CD1c-positive myeloid dendritic cell (primary cell): ENCODE measurements at regions not wholly inside any gene's neighbourhood (a gene's known extent, or its start where the extent isn't known, plus 50 kb on each side); places are given as distances from the start of the nearest gene placed in this dataset.

ENCODE experiments used
- DNase-seq: peaks from one replicate; pipeline ENCODE4 v3.0.0-alpha.2; 2016; ENCODE audit errors: extremely low spot score

DNA sequence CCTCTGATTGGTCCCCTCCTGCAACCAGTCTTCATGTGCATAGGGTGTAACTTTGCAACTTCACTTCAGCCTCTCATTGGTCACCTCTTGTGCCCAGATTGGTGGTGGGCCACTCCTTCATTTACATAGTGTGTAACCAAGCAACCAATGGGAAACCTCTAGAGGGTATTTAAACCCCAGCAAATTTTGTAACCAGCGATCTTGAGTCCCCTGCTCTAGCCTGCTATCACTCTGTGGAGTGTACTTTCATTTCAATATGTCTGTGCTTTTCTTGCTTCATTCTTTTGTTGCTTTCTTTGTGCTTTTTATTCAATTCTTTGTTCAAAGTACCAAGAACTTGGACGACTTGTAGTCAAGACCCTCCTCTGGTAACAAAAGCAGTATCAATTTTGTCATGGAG, 1336.9 kb upstream of the SPRY2 start:
- DNase-seq, result no peak

DNA sequence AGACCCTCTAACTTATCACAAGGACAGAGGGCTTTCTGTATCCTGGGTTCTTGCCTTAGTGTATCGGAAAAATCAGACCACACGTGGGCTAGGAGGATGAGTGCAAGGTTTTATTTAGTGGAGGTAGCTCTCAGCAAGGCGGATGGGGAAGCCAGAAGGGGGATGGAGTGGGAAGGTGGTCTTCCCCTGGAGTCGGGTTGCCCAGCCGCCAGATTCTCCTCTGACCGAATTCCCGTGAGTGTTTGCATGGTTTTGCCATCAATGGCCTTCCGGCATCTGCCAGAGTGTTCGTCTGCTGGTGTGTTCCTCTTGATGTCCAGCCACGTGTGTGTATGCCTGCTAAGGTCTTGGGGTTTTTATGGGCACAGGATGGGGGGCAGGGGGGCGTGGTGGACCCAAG, 1335.1 kb upstream of the SPRY2 start:
- no peak for DNase-seq

DNA sequence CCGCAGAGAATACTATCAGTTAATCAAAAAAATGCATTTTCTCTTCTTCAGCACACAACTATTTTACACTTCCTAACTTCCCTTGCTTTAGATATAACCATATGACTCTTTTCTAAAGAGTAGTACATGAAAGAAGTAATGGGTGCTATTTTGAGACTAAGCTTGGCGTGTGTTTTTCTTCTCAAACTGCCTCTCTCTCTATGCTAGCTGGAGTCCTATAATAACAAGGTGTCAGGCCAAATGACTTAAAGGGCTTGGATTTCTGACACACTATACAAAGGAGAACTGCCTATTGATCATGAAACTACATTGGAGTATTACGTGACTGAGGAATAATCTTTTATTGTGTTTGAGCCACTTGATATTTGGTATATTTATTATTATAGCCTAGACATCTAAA, 1330.1 kb upstream of the SPRY2 start:
- no peak for DNase-seq

DNA sequence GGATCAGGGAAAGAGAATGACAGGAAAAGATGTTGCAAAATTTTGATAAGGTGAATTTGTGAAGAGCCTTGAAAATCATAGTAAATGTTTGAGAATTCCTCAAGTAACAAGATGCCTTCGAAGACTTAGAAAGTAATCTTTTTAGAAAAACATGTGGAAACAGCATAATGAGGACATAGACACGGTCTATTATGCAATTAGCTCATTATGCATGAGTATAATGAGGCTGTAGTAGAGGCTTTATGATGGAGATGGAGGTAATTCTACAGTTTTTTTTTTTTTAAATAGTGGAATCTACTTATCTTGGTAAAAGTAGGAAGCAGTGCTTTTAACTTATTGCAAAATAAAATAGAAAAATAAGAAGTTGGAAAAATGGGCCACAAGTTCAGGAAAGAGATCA, 1329.1 kb upstream of the SPRY2 start:
- DNase-seq, result no peak

DNA sequence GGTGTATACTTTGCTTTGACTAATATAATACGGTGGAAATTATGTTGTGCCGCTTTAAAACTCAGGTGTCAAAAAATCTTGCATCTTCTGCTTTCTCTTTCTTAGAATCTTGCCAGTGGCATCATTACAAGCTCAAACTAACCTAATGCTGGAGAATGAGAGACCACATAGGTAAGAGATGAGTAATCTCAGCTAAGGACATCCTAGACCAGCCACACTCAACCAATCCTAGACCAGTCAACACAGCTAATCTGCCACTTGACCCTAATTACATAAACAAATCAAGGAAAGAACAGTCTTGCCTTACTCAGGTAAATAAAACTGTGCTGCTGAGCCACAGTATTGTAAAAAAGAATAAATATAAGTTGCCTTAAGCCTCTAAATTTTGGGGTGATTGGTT, 1323.9 kb upstream of the SPRY2 start:
- no peak for DNase-seq

DNA sequence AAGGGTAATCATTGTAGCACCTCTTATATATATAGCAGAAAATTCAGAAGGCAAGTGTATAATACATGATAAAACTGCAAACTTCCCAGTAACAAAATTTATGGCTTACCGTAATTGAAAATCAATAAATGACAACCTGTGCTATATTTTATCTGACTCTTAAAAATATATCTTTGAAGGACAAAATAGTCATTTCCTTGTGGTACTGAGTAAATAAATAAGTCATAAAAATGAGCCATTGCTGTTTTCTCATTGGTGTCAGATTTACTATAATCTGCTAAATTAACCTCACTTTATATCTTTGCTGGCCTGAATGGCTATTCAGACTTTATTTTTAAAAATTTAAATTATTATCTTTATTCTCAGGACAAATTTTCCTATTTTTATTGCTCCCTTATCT, 1319.1 kb upstream of the SPRY2 start:
- no peak for DNase-seq

DNA sequence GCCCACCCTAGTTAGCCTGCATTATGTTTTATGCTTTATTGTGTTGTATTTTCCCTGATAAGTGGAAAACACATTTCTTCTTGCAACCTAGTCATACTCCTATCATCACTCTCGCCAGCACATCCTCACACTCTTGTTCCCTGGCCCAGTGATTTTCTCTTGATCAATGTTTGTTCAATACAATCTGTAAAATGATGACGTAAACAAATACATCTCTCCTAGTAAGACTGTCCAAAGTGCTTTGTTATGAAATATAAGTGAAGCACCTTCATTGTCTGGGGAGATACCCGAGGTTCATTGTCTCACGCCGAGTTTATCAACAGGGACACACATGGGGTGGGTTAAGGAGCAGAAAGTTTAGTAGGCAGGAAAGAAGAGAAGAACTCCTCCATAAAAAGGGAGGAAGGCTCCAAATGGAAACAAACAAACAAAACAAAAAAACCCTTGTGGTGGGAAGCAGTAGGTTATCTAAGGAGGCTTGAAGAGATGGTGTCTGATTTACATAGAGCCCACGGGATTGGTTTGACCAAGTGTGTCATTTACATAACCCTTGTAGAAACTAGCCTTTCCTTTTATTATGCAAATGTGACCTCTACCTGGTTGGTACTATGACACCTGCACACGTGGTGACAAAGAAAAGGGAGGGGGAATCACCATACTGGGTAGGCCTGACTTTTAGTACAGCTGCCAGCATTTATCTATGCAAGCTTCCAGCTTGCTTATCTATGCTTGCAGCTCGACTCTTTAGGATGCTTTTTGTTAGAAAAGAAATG, 1317.9 kb upstream of the SPRY2 start:
- no peak for DNase-seq

DNA sequence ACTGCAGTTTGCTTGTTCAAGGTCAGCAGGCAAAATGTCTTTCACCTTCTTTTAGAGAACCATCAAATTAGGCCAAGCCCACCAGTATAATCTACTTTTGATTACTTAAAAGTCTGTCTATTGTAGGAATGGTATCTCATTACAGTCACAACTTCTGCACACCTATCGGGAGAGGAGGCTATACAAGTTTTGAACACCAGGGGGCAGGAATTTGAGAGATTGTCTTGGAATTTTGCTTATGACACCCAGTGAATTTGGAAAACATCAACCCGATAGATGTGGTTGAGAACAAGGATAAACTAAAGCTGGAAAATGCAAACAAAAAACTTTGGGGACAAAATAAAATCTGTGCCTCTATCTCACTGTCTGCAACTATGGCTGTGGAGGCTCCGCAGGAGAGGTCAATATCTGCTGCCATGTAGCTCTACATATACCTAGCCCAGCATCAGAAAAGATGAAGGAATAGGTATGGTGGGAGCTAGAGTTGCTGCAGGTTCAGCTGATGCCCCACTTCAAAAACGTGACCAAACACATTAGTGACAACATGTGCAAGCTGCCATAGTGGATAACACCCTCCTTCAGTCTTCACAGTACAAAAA, 1299.2 kb upstream of the SPRY2 start:
- DNase-seq, result no peak

DNA sequence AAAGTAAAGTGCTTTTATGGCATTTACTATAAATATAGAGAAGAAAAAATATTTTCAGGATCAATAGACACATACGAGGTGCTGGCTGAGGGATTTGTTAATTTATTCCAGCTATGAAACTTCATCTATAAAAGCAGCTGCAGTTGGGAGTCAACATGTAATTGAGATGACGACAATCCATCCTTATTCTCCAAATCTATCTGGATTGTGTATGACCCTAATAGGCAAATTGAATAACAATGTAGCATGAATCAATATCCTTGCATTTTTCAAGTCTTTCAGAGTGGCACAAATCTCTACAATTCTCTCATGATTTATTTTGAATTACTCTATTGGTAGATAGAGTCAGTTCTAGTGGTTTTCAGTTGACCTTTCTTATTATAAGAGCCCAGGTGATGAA, 1296.5 kb upstream of the SPRY2 start:
- DNase-seq, result no peak

DNA sequence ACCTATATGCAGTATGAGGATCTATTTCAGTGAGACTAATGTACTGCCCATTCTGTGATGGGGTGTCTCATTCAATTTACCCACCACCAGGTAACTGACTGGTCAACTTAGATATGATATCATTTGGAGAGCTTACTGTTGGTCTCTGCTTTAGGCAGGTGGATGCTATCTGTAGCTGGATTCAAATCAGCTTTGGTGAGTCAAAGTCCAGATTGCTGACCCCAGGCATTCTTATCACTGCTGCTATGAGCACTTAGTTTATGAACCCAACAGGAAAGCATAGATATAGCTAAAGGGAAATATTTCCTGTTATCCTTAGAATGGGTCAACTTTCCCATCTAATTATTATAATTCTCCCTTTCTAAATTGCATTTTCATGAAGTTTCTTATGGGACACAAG, 1295.2 kb upstream of the SPRY2 start:
- DNase-seq, result no peak

DNA sequence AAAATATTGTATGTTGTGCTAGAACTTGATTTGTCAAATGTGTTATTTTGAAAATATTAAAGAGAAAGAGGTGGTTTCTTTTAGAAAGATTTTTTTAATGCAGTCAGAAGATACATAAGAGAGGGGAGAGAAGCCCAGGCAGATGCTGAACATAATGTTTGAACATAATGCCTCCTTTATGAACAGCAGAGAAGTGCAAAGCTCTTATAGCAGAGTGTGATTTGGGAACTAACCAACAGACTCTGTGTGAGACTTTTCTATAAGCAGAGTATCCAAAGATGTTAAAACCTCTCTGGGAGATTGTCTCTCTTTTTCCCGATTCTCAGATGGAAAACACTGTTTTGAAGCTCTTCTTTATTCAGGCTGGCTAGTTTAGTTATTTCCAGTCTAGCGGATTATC, 1274.1 kb upstream of the SPRY2 start:
- DNase-seq, result no peak

DNA sequence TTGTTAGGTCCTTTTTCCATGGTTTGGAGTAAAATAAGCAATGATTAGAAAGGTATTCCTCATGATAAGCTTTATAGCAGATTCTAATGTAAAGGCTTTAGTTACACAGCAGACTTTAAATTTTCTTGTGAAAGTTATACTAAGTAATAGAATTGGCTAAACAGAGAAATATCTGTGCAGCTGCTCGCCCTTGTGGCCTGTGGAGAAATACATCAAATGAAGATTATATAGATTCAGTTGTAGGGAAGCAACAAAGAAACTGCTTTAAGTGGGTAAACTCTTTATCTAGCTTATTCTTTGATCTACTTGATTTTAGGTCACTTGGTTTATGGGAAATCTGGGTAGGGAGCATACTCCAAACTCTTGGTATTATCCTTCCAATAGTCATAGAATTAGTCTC, 1269.7 kb upstream of the SPRY2 start:
- DNase-seq, result no peak

DNA sequence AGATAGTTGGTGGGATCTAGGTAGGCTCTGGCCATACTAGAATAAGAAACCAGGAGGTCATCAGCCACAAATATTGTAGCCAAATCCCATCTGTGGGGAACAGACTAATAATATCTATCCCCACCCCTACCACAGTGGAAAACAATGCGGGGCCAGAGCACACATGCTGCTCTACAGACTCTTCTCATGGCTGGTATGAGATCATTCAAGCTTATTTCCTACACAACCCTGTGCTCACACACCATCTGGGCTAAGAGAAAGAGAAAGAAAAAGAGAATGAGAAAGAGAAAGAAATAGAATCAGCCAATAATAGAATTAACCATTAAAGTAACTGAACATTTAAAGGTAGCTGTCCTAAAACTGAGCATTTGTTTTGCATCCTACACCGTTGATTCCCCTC, 1268.4 kb upstream of the SPRY2 start:
- DNase-seq, result no peak

DNA sequence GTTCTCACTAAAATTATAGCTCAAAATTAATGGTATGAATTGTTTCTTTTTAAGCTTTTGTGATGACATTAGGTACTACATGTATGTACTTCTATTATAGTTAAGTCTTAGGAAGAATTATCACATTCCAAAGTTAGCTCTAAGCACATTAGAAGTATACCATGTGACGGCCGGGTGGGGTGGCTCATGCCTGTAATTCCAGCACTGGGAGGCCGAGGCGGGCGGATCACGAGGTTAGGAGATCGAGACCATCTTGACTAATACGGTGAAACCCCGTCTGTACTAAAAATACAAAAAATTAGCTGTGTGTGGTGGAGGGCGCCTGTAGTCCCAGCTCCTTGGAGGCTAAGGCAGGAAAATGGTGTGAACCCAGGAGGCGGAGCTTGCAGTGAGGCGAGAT, 1265.1 kb upstream of the SPRY2 start:
- no peak for DNase-seq

DNA sequence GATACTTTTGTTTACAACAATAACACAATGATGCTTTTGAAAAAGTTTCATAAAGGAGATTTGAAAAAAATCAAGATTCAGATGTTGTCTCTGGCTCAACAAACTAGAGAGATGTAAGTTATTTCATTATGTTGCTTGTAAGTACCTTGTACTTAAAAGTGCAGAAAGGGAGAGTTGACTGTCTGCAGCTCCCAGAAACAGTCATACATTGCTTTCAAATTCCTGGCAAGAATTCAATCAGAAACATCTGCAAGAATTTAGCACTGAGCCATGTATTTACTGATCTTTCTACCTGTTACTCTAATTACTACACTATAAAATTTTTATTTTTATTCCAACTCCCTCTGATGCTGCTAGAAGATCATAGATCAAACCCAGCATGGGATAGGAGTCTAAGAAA, 1261.3 kb upstream of the SPRY2 start:
- no peak for DNase-seq

DNA sequence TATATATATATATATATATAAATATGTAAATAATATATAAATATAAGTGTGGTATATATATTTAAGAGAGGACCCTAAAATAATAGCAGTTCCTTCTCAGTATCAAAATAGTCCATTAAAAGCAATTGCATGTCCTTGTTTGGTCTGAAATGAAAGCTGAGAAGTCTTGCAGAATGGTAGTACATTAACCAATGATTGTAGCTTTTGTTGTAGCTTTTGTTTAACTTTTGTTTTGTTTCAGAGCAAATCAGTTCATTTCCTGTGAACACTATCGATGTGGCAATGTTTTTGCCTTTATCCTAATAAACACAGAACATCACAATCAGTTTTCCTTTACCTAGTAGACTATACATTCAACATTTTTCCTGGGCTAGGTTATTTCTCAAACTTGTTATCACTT, 1256.2 kb upstream of the SPRY2 start:
- no peak for DNase-seq

DNA sequence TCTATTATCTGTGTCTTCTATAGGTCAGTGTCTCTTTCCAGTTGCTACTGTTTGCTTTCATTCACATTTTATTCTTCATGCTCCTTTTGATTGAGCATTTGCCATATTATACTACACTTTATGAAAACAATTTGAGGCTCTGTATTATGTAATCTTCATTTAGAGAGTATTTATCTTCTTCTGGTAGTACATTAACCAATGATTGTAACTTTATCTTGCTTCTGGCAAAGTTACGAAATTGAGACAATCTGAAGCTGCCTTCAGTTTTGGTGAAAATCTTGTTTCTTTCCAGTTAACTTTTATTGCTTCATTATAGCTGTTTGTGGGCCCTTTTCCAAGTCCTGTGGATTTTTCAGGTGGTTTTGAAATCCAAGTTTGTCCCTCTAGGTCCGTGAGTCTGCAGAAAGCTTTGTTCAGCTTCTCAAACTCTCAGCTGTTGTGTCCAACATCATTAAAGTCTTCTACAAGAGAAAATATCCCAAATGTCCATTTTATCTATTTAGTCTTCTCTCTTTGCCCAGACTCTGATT, 1255.4 kb upstream of the SPRY2 start:
- DNase-seq, result no peak

DNA sequence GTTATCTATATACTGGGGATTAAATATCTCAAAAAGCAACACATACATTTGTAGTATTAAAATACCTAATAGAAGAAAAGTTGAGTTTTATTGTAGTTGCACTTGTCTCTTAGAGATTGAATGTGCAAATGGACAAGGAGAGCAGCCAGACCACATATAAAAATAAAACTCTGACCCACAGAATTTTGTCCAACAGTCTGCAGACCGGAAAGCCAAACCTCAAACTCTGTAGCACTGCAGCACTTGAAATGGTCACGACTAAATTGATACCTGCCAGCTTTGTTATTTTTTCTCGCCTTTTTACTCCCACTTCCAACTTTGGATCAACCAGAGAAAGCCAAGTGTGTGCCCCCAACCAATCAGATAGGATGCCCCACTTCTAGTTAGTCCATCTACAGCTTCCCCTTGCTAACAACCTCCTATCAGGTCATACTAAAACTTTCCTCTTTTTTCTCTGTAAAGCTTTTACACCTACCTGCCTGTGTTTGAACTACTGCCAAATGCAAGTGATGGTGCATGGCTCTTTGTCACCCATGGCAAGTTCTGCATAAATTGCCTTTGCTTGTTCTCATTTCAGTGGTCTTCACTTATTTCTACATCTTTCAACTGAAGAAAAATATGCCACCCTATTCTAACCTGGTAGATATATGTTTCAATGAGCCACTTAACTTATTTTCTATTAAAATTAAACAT, 1250.7 kb upstream of the SPRY2 start:
- no peak for DNase-seq

DNA sequence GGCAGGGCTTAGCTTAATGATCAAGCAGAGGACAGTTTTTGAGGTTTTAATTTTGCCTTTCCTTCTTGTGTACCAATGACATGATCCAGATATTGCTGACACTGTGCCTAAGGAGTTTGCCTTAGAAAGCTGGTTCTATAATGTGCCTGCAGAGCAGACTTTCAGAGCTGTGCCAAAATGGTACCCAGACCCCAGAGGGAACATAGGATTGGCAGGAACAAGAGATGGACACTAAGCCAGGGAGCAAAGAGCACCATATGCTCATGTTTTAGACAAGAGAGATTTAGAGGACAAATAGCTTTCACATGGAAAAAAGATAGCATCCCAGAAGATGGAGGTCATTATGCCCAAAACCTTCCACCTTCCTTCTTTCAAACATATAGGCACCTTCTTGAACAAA, 1241.5 kb upstream of the SPRY2 start:
- no peak for DNase-seq

DNA sequence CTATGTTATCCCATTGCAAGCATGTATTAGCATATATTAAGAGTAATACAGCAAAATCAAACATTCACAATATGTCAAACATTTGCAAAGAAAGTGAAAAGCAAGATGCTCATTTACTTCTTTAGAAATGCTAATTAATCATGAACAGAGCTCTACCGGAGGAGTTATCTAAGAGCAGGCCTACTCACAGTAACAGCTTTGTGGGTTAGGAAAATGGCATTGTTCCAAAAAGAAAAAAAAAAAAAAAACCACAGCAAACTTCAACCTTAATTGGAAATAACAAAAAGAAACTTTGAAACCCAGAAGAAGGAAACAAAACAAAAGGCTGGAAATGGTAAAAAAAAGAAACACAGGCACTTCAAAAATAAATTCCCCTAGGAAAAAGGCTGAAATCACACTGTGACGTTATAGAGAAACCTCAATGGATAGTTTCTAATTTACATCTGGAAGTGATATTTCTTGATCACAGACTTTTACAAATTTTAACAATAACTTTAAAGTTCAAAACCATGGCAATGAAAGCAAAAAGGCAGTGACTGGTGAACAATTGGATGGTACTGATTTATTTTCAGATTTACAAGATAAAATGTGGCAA, 1236.8 kb upstream of the SPRY2 start:
- no peak for DNase-seq

DNA sequence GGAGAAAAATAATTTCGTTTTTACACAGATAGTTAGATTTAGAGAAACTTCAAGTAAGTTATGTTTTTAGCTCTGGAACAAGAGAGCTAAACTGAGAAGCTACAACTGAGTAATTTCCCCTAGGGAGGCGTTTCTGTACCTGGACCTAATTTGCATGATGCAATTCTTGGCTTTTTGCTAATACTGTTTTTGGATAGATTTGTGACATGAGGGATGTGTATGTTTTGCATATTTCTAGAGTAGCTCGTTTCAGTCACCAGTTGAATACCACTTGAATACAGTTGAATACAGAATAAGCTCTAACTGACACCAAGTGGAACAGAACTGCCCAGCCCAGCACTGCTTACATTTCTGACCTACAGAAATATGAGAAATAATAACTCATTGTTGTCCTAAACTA, 1227.9 kb upstream of the SPRY2 start:
- DNase-seq, result no peak

DNA sequence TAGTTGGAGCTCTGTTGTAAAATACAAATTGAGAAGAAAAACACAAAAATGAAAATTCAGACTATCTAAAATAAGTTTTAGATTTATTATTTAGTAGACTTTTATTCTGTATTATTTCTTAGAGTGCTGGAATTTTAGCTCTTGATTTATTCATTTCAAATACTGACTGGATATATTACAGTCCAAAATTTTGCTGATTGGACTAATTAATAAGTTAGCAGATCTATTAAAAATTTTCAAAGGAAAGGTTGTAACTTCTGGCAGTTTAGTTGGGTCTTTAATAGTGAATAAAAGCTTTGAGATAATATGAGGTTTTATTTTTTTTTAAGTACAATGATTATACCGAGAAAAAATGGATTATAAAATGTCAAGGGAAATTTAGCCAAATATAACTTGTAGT, 1224.9 kb upstream of the SPRY2 start:
- DNase-seq, result no peak

DNA sequence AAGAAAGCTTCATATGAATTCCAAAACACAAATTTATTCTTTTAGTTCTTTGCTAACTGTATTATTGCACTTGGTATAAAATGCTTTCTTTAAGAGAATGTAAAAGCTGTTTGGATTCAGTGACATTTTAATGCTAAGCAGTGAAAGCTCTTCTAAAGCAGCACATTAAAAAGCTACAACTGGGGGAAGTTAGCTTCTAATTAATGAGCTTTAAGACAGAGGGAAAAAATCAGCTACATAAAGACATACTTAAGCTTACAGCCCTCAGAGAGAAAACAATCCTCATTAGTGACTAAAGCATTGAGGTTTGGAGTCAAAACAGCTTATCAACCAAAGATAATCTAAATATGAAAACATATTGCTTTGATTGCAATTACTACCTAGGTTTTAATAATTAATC, 1222.2 kb upstream of the SPRY2 start:
- no peak for DNase-seq
